NT2/D1 (cell line): ENCODE measurements at regions not wholly inside any gene's neighbourhood (a gene's known extent, or its start where the extent isn't known, plus 50 kb on each side); places are given as distances from the start of the nearest gene placed in this dataset.

Source experiments
- YY1 ChIP-seq: IDR thresholded peaks from 2 replicates; pipeline ENCODE4 v1.6.1; 2011; ENCODE audit not compliant: insufficient read length, insufficient read depth
- ZNF274 ChIP-seq: IDR thresholded peaks from 2 replicates; pipeline ENCODE4 v1.6.1; 2011; ENCODE audit warnings: mild to moderate bottlenecking, low read depth, low read length

- TF ChIP-seq ZNF274 (no peak), YY1 (no peak)
These were observed 239.7 kb downstream of the EMX2 start for GRCh38 chr10:117782276-117782675.
